HG03575 (cell line): ENCODE measurements at regions not wholly inside any gene's neighbourhood (a gene's known extent, or its start where the extent isn't known, plus 50 kb on each side); places are given as distances from the start of the nearest gene placed in this dataset.
"Not testable (repeated sequence)": the region's sequence is repeated elsewhere in the genome, so short reads cannot be mapped to it uniquely, and the experiment has no call there.

Source experiments
- ATAC-seq: cut with Tn5 transposase; IDR thresholded peaks from one replicate; pipeline ENCODE4 v1.9.1; 2021; ENCODE audit not compliant: unreplicated experiment, insufficient number of reproducible peaks, low FRiP score; ENCODE audit errors: extremely low read depth

DNA sequence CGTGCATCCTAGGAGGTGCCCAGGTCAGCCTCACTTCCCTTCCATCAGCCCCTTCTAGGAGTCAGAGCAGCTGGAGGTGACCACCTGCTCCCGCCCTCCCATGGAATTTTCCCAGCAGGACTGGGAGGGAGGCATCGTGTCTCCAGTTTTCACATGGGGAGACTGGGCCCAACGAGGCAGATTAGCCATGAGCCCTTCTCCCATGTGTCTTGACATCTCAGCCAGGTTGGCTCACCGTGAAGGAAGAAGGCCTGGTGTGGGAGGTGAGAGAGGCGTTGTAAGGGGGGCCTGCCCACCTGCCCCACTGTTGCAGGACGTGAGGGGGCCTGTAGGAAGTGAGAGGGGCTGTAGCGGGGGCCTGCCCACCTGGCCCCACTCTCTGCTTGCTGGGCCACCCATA lies 1521.4 kb downstream of the BRD1 start:
- no peak for ATAC-seq

DNA sequence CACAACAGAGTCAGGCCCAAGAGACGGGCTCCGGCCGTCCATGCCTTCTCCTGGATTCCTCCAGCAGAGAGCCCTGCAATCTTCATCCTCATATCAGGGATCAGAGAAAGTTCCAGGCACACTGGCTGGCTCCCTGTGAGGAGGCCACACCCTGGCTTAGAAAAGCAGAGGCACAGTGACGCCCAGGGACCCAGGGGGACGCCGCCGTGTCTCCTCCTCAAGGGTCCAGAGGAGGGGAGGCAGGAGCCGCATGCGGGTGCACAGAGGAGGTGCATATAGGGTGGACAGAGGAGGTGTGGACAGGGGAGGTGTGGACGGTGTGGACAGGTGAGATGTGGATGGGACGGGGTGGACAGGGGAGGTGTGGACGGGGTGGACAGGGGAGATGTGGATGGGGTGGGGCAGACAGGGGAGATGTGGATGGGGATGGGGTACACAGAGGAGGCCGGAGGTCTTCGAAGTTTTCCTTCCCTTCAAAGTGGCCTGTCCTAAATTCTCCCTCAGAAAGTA lies 1521.9 kb downstream of the BRD1 start:
- ATAC-seq, result no peak

DNA sequence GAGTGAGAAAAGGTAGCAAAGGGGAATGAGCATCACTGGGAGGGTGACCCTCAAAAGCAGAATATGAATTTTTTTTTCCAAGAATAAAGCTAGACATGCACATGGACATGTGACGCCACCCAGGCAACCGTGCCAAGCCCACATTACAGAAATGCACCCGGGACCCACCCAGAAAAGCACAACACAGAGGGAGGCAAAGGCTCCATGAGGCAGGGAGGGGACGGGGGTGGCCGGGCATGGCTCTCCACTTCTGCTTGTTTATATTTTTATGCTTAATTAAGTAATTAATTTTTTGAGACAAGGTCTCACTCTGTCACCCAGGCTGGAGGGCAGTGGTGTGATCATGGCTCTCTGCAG lies 1524.3 kb downstream of the BRD1 start:
- no peak for ATAC-seq

DNA sequence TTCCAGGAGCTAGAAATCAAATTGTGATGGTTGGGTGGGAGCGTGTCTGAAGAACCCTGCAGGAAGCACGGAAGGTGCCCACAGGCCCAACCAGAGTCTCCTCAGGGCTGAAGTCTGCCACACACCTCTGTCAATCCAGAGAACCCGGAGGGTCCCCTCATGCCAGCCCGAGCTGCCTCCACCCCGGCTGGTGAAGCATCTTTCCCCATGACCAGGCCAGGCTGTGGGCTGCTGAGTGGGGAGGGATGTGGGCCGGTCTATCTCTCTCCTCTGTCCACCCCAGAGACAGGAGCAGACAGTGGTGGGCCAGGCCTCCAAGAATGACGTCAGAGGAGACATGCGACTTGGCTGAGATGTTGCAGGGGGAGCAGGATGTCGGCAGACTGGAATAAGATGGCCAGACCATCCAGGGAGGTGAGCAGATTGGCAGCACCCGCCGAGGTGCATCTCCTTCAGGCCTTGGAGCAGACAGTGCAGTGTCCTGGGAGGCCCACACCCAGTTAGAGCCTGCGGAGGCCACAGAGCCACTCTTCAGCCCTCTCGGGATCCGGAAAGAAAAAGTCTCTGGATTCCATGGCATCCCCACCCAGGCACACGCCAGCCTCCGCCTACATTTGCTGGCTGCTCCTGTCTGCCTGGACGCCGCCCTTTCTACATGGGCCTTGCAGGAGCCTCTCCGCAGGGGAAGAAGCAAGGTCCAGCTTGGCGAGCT lies 1524.9 kb downstream of the BRD1 start:
- ATAC-seq, result no peak

DNA sequence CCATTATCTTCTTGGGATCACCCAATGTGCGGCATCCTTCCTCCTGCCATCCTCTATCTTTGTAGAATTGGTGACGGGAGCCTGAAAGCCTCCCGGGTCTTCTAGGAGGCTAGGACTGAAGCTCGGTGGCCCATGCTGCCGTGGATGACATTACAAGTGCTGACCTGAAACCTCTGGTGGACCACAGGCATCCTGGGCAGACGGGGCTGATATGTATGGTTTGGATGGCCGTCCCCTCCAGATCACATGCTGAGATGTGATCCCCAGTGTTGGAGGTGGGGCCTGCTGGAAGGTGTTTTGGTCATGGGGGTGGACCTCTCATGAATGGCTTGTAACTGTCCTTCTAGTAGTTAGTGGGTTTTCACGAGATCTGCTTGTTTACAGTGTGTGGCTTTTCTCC lies 1525.8 kb downstream of the BRD1 start:
- ATAC-seq, result no peak

DNA sequence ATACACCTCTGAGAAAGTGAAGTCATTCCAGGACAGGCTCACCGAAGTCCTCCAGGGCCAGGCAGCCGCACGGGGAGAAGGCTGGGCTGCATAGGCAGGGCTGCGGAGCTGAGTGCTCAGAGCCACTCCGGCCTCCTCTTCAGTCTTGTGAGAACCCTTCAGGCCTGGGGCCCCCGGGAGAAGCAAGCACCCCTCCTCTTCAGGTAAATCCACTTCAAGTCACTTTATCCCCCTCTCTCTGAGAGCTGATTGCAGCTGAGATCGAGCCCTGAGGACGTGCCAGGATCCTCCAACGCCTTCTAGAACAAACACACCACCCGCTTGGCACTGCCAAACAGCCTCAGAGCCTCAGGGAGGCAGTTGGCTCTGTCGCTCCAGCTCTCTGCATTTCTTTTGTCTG lies 1526.3 kb downstream of the BRD1 start:
- ATAC-seq, result no peak

DNA sequence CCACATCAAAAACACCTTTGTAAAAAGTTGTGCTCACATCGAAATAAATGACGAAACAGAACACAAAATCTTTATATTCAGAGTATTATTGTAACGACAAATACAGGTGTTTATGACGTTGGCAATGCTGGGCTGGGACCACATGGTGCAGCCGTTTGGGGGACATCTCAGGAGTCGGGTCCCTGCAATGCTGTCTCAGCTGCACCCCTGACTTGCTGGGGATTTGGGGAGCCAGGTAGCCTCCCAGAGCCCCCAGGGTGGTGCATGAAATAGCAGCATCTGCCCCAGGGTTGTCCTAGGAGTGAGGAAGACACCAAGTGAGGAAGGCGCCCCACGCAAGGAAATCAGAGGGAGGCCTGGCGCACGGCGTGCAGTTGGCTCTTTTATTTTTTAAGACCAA lies 1526.8 kb downstream of the BRD1 start:
- no peak for ATAC-seq

DNA sequence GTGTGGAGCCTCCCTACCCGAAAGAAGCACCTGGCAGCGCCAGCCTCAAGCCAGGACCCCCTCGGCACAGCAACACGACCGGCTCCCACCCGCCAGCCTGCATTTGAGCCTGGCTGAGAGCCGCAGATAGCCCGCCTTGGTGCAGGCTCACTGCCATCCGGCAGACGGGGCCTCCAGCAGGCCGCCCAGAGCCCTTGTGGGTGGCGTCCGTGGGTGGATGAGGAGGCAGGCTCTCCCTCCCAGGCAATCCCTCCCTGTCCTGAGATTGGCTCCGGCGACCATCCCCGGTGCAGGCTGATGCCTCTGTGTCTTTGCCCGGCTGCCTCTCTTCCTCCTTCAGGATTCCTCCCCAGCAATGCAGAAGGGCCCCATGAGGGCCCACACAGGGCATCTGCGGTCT lies 1527.9 kb downstream of the BRD1 start:
- no peak for ATAC-seq

DNA sequence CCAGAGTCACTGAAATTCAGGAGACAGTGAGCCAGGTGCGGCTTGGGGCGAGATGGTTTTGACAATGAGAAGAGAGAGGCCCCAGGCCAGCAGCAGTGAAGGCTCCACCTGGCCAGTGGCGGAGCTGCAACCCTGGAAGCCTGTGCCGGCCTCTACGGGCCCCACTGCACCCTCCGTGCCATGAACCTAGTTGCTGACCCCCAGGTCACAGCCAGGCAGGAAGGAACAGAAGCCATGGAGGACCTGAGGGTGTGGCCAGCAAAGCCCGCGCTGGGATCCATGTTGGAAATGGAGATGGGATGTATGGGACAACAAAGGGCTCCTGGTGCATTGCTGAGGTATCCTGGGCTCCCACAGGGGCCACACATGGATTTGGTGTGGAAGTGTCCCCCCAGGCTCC lies 1528.5 kb downstream of the BRD1 start:
- no peak for ATAC-seq

DNA sequence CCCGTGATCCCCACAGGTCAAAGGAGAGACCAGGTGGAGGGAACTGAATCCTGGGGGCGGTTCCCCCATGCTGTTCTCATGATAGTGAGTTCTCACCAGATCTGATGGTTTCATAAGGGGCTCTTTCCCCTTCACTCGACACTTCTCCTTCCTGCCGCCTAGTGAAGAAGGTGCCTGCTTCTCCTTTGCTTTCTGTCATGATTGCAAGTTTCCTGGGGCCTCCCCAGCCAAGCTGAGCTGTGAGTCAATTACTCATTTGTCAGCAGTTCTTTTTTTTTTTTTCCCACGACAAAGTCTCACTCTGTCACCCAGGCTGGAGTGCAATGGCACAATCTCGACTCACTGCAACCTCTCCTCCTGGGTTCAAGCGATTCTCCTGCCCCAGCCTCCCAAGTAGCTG lies 1530.4 kb downstream of the BRD1 start:
- ATAC-seq, result no peak

DNA sequence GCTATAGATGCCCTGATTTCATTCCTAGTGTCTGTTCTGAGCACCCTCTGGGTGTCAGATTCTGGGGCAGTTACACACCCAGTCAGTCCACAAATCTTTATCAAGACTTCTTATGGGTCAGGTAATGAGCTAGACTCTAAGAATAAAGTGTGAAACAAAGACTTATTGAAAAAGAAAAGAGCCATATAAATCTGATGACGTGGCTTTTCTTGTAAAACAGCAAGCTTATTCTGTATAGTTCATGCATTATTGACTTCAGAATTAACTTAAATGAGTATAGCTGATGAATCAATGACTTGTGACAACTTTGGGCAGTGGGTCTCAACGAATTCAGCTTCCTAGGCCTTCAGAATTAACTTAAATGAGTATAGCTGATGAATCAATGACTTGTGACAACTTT lies 1527.5 kb downstream of the TBC1D22A start:
- ATAC-seq, result not testable (repeated sequence)

DNA sequence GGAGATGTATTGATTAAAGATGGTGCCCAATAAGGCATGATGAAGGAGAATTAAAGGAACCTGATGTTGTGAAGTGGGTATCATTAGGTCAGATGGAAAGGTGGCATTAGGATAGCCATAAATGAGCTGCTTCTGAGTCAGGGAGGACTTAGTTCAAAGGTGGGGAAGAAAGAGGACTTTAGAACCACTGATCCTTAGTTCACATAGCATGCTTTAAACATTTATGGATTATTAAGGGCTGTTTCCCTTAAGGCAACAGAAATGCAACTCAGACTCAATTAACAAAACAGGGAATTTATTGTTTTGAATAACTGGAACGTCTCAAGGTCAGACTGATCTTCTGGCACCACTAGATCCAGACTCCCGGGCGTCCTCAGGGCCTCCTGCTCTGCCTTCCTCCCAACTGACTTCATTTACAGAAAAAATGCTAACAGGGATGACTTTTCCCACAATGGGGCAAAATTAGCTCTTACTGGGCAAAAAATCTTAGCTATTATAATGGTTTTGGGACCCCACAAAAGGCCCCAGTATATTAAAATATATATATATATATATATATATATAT lies 1526.0 kb downstream of the TBC1D22A start:
- ATAC-seq, result no peak

DNA sequence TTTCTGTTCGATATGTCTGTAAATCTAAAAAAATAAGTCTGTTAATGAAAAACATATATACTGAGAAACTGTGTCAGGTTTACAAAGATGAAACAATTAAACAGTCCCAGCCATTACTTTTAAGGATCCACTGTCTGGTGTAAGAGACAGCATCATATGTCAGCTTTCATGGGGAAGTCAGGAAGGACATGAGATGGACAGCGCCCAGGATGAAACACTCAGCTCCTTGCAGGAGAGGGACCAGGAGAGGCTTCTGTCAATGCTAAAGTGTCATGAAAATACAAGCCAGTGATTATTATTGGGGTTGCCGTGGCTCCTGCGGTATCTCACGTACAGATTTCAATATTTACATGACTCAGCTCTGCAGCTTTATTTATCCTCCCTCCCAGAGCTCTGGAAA lies 1524.6 kb downstream of the TBC1D22A start:
- ATAC-seq, result no peak

DNA sequence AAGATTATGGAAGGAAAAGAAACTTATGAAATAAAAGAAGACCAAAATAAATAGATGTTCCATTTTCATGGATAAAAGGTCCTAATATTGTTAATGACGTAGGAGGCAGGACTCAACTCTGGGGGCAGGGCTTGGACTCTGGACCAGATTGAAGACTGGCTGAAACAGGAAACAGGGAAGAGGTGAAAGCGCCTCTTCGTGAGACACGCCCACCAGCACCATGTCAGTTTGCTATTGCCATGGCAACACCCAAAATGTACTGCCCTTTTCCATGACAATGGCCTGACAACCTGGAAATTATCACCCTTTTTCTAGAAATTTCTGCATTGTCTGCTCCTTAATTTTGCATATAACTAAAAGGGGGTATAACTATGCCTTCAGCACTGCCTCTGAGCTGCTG lies 1522.2 kb downstream of the TBC1D22A start:
- ATAC-seq, result no peak

DNA sequence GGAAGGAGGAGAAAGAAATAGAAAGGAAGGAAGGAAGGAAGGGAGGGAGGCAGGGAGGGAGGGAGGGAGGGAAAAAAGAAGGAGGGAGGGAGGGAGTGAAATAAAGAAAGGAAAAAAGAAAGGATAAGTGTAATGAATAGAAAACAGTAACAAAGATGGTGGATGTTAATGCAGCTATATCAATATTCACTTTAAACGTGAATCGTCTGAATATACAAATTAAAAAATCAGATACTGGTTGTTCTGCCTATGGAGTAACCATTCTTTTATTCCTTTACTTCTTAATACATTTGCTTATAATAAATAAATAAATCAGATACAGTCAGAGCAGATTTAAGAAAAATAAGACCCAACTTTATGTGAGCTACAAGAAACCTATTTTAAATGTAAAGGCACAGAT lies 1520.4 kb downstream of the TBC1D22A start:
- no peak for ATAC-seq

DNA sequence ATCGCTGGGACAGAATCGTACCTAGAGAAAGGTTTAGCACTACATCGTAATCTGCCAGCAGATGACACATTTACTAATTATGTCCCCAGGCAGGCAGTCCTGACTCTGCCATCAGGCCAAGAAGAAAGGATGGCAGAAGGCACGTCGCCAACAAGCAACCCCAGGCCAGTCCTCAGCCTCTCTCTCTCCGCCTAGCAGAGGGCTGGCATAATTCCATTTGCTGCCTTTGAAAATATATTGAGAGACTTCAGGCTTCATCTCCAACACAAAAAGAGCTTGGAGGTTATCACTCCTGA lies 1517.0 kb downstream of the TBC1D22A start:
- no peak for ATAC-seq

DNA sequence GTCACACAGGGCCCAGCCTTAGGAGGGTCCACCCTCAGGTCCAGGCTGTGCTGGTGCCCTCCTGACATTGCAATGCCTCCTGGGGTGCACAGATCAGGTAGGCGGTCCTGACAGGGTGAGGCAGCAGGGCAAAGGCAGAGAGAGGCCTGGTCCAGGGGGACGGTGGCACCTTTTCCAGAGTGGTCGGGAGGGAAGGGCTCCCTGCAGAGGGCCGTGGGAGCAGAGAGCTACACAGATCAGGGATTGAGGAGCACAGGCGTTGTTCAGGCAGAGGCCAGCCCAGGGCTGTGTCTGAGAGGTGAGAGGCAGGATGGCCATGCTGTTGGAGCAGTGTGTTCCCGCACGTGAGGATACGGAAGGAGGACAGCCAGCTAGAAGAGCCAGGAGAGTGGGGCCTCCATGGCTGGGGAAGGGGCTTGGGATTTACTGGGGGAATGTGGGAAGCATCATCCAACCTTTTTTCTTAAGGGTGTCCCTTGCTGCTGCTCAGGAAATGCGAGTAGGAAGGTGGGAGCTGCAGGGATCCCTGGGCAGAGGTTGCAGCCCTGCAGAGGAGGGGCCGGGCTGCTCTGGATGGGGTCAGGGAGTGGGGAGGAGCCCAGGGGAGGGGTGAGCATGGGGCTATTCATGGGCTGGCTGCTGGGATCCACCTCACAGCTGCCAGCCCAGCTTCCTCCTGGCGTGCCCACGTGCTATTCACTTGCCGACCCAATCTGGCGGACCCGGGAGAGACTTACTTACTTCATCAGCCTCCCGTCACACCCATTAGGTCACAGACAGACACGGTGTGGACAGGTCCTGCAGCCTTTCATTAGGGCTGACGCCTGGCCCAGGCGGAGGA lies 1516.4 kb downstream of the TBC1D22A start:
- no peak for ATAC-seq

DNA sequence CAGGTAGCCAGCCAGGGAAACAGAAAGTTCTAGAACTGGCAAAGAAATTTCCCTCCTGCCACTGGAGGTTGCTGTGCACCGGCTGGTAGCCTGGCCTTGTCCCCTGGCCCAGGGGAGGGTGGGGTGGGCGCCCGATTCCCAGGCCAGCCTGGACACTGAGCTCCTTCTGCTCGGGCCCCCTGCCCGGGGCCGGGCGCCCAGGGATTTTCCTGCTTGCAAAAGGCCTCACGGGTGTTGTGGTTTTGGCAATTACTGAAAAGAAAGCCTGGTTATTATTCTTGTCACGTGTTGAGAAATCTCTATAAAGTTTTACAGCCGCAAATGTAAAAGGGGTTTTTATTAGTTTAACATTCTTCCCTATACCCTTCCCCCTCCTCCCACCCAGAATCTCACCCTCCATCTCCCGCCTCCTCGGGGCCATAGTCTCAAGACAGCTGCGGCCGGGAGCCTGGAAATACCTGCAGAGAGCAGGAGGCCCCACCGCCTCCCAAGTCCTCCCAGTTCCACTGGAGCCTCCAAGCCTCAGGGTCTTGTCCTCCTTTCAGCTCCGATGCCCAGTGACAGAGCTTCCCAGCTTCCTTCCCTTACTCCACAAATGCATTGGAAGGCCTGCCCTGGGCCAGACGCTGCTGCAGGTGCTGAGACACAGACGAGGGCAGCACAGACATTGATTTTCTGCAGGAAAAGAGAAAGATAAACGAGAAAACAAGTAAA lies 1515.6 kb downstream of the TBC1D22A start:
- ATAC-seq, result no peak

DNA sequence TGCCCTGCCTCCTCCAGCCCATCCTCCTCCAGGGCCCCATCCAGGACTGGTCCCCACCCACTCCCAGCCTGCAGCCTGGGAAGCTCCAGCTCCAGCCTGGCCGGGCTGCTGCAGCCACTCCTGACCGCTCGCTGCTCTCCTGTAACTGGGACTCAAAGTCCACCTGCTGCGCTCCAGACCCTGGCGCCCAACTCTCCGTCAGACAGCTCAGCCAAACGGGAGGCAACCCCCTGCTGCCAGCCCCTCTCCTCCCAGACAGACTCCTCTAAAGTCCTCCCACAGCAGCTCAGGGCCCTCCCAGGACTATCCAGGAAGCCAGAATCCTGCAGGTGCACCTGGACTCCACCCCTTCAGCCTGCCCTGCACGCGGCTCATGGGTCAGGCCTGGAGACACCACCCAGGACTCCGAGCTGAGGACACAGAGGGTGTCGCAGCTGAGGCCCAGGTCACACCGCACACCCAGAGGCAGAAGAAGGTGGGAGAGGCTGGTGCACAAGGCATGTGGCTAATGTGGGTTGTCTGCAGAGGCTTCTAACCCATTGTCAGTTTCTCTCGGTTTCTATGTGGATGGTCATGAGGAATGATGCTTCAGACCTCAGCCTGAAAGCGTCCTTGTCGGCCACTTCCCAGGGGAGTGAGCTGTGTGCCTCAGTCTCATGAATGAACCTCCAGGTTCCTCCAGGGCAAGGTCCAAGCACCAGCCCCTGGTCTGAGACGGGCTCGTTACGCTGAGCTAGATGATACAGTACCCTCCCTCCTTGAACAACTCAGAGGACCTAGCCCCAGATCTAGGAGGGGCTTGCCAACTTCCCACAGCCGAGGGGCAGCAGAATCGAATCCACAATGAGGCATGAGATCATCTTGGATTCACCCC lies 1514.8 kb downstream of the TBC1D22A start:
- no peak for ATAC-seq
